ENCODE measurements at regions not wholly inside any gene's neighbourhood (a gene's known extent, or its start where the extent isn't known, plus 50 kb on each side); places are given as distances from the start of the nearest gene placed in this dataset.

DNA sequence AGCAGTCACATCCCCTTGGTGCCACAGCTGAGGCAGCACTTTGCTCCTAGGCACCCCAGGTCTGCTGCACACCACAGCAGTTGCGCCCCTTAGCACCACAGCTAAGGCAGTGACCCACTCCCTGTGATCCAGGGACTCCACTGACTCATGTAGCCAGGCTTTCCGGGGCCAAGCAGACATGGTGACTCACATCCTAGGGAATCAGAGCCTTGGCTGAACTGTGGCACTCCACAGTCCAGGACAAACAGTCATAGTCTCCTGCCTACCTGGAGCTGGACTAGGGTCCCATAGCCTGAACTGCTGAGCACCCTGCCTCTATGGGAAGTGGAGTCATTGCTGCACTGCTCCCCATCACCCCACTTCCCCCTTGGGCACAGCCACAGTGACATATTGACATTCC is 338.7 kb downstream of the NPR3 start:
- TF ChIP-seq, protein P1, sequence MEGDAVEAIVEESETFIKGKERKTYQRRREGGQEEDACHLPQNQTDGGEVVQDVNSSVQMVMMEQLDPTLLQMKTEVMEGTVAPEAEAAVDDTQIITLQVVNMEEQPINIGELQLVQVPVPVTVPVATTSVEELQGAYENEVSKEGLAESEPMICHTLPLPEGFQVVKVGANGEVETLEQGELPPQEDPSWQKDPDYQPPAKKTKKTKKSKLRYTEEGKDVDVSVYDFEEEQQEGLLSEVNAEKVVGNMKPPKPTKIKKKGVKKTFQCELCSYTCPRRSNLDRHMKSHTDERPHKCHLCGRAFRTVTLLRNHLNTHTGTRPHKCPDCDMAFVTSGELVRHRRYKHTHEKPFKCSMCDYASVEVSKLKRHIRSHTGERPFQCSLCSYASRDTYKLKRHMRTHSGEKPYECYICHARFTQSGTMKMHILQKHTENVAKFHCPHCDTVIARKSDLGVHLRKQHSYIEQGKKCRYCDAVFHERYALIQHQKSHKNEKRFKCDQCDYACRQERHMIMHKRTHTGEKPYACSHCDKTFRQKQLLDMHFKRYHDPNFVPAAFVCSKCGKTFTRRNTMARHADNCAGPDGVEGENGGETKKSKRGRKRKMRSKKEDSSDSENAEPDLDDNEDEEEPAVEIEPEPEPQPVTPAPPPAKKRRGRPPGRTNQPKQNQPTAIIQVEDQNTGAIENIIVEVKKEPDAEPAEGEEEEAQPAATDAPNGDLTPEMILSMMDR (IDR thresholded peaks at IDR 0.05) = no peak
- TF ChIP-seq POLR2A (IDR thresholded peaks at IDR 0.05) = no peak

Measured in uterus (tissue), 2 donors.